ENCODE measurements at regions not wholly inside any gene's neighbourhood (a gene's known extent, or its start where the extent isn't known, plus 50 kb on each side); places are given as distances from the start of the nearest gene placed in this dataset.

DNA sequence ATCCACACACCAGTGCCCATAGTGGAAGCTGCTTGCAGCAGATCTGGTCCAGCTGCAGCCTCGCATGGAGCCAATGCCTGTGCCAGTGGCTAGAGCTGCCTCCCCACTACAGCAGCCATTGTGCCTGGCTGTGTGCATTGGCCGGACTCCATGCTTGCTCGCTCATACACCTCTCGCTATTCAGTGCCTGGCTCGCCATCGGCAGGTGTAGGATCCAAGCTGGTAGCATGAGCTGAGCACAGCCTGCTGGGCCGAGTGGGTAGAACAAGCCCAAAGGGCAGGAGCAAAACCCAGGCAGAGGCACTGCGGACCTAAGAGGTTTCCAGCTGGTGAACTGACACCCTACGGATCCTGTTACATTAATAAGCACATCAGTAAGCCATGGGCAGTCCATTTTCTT lies 1184.1 kb downstream of the AMY1C start:
- no peak overlapping the region for H3K4me3 ChIP-seq (ENCODE audit: low read length)
- H3K9ac ChIP-seq (ENCODE audit: low read length) = no peak overlapping the region
- H3K9me2 ChIP-seq (replicated peaks; ENCODE audit: insufficient read depth, low read length) = no peaks in the 10 kb centered on the region
- no peak overlapping the region for H3K4me2 ChIP-seq (ENCODE audit: low read depth, low read length)
- no peak for DNase-seq
- no peaks in the 10 kb centered on the region for H3K9me3 ChIP-seq (replicated peaks; ENCODE audit: insufficient read depth, low read length)
- no peak overlapping the region for H2AFZ ChIP-seq (ENCODE audit: low read length)
- no peaks in the 10 kb centered on the region for H4K20me1 ChIP-seq (ENCODE audit: insufficient read depth, low read length)
- no peaks in the 10 kb centered on the region for H3K4me1 ChIP-seq (ENCODE audit: low read length)
- TF ChIP-seq EZH2phosphoT487 (IDR thresholded peaks at IDR 0.05; ENCODE audit: low read length) = no peak
- no peak for TF ChIP-seq EZH2 (optimal IDR thresholded peaks at IDR 0.05; ENCODE audit: low read depth, low read length)
- TF ChIP-seq, protein P1, sequence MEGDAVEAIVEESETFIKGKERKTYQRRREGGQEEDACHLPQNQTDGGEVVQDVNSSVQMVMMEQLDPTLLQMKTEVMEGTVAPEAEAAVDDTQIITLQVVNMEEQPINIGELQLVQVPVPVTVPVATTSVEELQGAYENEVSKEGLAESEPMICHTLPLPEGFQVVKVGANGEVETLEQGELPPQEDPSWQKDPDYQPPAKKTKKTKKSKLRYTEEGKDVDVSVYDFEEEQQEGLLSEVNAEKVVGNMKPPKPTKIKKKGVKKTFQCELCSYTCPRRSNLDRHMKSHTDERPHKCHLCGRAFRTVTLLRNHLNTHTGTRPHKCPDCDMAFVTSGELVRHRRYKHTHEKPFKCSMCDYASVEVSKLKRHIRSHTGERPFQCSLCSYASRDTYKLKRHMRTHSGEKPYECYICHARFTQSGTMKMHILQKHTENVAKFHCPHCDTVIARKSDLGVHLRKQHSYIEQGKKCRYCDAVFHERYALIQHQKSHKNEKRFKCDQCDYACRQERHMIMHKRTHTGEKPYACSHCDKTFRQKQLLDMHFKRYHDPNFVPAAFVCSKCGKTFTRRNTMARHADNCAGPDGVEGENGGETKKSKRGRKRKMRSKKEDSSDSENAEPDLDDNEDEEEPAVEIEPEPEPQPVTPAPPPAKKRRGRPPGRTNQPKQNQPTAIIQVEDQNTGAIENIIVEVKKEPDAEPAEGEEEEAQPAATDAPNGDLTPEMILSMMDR (IDR thresholded peaks at IDR 0.05; ENCODE audit: low read length) = no peak
- no peaks in the 10 kb centered on the region for H3K79me2 ChIP-seq (ENCODE audit: low read length)
- H3K27me3 ChIP-seq (replicated peaks; ENCODE audit: insufficient read depth, low read length) = no peaks in the 10 kb centered on the region
- H3K27ac ChIP-seq (ENCODE audit: low read length) = no peak overlapping the region
- H3F3A ChIP-seq (ENCODE audit: insufficient read depth, low read length) = no peaks in the 10 kb centered on the region
- H3K36me3 ChIP-seq (replicated peaks; ENCODE audit: insufficient read depth, low read length) = no peaks in the 10 kb centered on the region

DNA sequence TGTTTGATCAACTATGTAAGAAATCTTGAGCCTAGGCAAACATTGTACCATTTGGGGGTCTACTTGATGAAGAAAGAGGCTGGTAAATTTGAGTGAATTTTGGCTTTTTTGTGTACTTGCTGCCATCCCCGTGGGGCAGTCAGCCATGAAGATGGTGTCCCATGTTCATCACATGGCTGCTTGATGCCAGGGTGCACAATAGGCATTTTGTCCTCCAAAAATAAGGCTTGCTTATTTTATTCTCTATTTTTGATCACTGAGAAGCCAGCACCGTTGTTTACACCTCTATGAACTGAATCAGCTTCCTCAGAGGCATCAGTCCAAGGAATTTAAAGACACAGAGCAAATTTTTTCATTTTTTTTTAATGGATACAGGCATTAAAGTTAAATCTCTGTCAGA lies 1195.7 kb downstream of the AMY1C start:
- TF ChIP-seq EZH2phosphoT487 (IDR thresholded peaks at IDR 0.05; ENCODE audit: low read length) (no peak), EZH2 (optimal IDR thresholded peaks at IDR 0.05; ENCODE audit: low read depth, low read length) (no peak)
- TF ChIP-seq, protein P1 (IDR thresholded peaks at IDR 0.05; ENCODE audit: low read length) = no peak
- Histone ChIP-seq H3K4me2 (ENCODE audit: low read depth, low read length) (no peak overlapping the region), H3K4me1 (ENCODE audit: low read length) (no peaks in the 10 kb centered on the region), H4K20me1 (ENCODE audit: insufficient read depth, low read length) (no peaks in the 10 kb centered on the region), H3K9me2 (replicated peaks; ENCODE audit: insufficient read depth, low read length) (no peaks in the 10 kb centered on the region), H3K36me3 (replicated peaks; ENCODE audit: insufficient read depth, low read length) (no peaks in the 10 kb centered on the region), H2AFZ (ENCODE audit: low read length) (no peak overlapping the region), H3K27ac (ENCODE audit: low read length) (no peak overlapping the region), H3K4me3 (ENCODE audit: low read length) (no peak overlapping the region), H3K27me3 (replicated peaks; ENCODE audit: insufficient read depth, low read length) (no peaks in the 10 kb centered on the region), H3K79me2 (ENCODE audit: low read length) (no peaks in the 10 kb centered on the region), H3F3A (ENCODE audit: insufficient read depth, low read length) (no peaks in the 10 kb centered on the region), H3K9me3 (replicated peaks; ENCODE audit: insufficient read depth, low read length) (no peaks in the 10 kb centered on the region), H3K9ac (ENCODE audit: low read length) (no peak overlapping the region)
- DNase-seq = no peak

DNA sequence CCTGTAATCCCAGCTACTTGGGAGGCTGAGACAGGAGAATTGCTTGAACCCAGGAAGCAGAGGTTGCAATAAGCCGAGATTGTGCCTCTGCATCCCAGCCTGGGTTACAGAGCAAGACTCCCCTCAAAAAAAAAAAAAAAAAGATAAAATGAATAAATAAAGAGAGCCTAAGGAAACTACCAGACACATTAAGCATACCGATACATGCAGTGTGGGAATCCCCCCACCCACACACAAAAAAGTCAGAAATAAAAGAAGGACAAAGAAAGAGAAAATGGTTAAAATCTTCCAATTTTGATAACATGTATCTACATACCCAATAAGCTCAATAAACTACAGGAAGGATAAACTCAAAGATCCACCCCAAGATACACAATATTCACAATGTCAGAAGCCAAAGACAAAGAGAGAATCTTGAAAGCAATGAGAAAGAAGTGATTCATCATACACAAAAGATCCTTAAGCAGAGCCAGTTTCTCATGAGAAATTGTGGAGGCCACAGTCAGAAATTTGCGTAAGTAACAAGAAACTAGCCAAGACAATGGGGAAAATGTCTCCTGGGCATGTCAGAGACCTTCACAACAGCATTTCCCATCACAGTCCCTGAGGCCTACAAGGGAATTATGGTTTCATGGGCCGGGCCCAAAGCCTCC lies 1197.0 kb downstream of the AMY1C start:
- no peak for TF ChIP-seq EZH2phosphoT487 (IDR thresholded peaks at IDR 0.05; ENCODE audit: low read length)
- TF ChIP-seq EZH2 (optimal IDR thresholded peaks at IDR 0.05; ENCODE audit: low read depth, low read length) = no peak
- TF ChIP-seq, protein P1 (IDR thresholded peaks at IDR 0.05; ENCODE audit: low read length) = no peak
- Histone ChIP-seq H3K36me3 (replicated peaks; ENCODE audit: insufficient read depth, low read length) (no peaks in the 10 kb centered on the region), H2AFZ (ENCODE audit: low read length) (no peak overlapping the region), H3K9me3 (replicated peaks; ENCODE audit: insufficient read depth, low read length) (no peaks in the 10 kb centered on the region), H4K20me1 (ENCODE audit: insufficient read depth, low read length) (no peaks in the 10 kb centered on the region), H3K27me3 (replicated peaks; ENCODE audit: insufficient read depth, low read length) (no peaks in the 10 kb centered on the region), H3K79me2 (ENCODE audit: low read length) (no peaks in the 10 kb centered on the region), H3K4me2 (ENCODE audit: low read depth, low read length) (no peak overlapping the region), H3F3A (ENCODE audit: insufficient read depth, low read length) (no peaks in the 10 kb centered on the region), H3K4me1 (ENCODE audit: low read length) (no peaks in the 10 kb centered on the region), H3K9ac (ENCODE audit: low read length) (no peak overlapping the region), H3K27ac (ENCODE audit: low read length) (no peak overlapping the region), H3K9me2 (replicated peaks; ENCODE audit: insufficient read depth, low read length) (no peaks in the 10 kb centered on the region), H3K4me3 (ENCODE audit: low read length) (no peak overlapping the region)
- DNase-seq = no peak

All from MM.1S (cell line).